Fibroblast of the aortic adventitia (primary cell): ENCODE measurements at regions not wholly inside any gene's neighbourhood (a gene's known extent, or its start where the extent isn't known, plus 50 kb on each side); places are given as distances from the start of the nearest gene placed in this dataset.
A peak's percentile ranks its signal among the peaks of the same experiment; 100 is the strongest.

Experiments
- DNase-seq: peaks from one replicate; pipeline ENCODE4 v3.0.0-alpha.2; 2010; ENCODE audit warnings: low read depth
- H3K4me3 ChIP-seq: 2 replicates; pipeline ENCODE4 v1.5.1; 2011; ENCODE audit warnings: low read depth, mild to moderate bottlenecking, control low read depth, low read length, moderate library complexity
- CTCF ChIP-seq: IDR thresholded peaks from 2 replicates; pipeline ENCODE4 v1.5.1; 2011; ENCODE audit warnings: mild to moderate bottlenecking, low read length, control low read depth, inconsistent platforms; ENCODE audit not compliant: insufficient read depth

- no peak for DNase-seq
Measured at GRCh38 chr1:38609166-38610025, 250.2 kb downstream of the RRAGC start.

GRCh38 chr1:38608202-38608864, 251.2 kb downstream of the RRAGC start:
- no peak overlapping the region for H3K4me3 ChIP-seq
- DNase-seq: no peak
- peak; percentile 37 for TF ChIP-seq CTCF

More at GRCh38 chr1:38609166-38610025, 250.2 kb downstream of the RRAGC start:
- TF ChIP-seq CTCF: no peak
- H3K4me3 ChIP-seq: no peak overlapping the region

GRCh38 chr1:38607526-38607925, 252.0 kb downstream of the RRAGC start:
- no peak for DNase-seq
- TF ChIP-seq CTCF: no peak
- H3K4me3 ChIP-seq: no peak overlapping the region

GRCh38 chr1:38605063-38605462, 254.5 kb downstream of the RRAGC start:
- no peak overlapping the region for H3K4me3 ChIP-seq
- no peak for DNase-seq
- no peak for TF ChIP-seq CTCF

GRCh38 chr1:38603907-38604306, 255.7 kb downstream of the RRAGC start:
- no peak for TF ChIP-seq CTCF
- no peak overlapping the region for H3K4me3 ChIP-seq
- DNase-seq: no peak

GRCh38 chr1:38600905-38601304, 258.7 kb downstream of the RRAGC start:
- no peak overlapping the region for H3K4me3 ChIP-seq
- no peak for TF ChIP-seq CTCF
- DNase-seq: no peak
